Activated CD8-positive, alpha-beta memory T cell treated with anti-CD3 and anti-CD28 coated beads for 24 hours (primary cell): ENCODE measurements at regions not wholly inside any gene's neighbourhood (a gene's known extent, or its start where the extent isn't known, plus 50 kb on each side); places are given as distances from the start of the nearest gene placed in this dataset.
"Not testable (repeated sequence)": the region's sequence is repeated elsewhere in the genome, so short reads cannot be mapped to it uniquely, and the experiment has no call there.

Experiments used
- DNase-seq: peaks from one replicate; pipeline ENCODE4 v3.0.0-alpha.2; 2020

DNA sequence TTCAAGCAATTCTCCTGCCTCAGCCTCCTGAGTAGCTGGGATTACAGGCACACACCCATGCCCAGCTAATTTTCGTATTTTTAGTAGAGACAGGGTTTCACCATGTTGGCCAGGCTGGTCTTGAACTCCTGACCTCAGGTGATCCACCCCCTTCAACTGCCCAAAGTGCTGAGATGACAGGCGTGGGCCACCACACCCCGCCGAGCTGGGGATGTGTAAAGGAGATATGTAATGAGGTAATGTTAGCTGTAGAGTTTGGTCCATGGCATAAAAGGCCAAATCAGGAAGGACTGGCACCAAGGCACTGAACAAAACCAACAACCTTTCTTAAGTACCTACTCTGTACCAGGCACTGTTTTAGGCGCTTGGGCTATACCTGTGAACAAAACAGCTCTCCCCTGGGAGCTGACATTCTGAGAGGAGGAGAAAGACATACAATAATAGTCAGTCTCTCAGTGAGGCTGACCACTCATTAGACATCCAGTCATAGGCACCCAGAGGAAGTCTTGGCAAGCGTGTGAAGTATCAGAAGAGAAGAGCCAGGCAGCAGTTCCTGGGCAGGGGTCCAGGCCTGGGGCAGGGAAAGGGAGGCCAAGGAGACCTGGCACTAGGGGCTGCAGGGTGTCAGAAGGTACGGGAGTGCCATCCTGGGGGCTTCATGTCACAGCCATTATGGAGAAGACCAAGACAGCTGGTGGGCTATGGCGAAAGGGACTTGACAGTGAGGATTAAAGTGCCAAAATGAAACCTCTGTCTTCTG, 164.8 kb upstream of the DTNBP1 start:
- no peak for DNase-seq

DNA sequence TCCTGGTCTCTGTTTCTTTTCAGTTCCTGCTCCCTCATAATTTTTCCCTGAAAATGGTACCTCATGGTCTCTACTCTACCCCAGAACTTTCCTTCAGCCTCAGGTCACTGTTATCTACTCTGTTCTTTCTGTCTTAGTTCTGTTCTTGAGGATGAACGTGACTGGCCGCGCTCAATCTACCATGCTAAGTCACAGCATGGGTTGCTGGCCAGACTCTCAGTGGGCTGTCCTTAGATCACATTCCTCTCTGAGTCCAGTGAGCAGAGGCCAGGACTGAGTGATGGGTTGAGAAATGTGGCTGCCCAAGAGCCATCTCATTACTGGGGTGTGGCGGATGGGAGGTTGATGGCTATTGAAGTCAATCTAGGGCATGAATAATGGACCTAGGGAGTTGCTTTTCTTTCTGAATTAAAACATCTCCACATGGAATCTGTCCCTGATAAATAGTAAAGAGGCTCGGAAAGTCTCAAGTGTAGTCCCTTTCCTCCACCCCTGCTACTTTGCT, 164.0 kb upstream of the DTNBP1 start:
- no peak for DNase-seq

DNA sequence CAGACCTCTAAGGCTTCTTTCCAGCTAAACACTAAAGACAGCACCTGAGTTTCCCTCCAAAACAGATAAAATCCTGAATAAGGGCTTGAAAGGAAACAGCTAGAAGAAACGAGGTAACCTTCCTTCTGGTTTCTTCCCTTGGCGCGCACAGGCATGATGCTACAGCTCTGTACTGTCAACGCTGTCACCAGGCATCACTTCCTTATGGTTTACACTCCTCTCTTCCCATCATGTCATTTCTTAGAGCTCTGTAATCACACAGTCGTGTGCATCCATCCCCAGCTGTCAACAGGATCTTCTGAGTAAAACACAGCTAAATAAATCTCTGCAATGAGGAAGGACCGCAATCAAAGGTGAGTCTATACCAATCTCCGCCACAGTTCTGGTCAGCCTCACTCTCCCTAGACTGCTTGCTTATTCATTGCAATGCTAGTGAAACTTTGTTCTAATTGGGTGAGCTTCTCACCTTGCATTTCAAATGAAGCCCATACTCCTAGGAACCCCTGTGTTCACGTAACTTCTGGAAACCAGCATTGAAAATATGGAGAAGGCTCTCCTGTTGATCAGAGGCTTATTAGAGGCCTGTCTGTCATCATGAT, 162.6 kb upstream of the DTNBP1 start:
- no peak for DNase-seq

DNA sequence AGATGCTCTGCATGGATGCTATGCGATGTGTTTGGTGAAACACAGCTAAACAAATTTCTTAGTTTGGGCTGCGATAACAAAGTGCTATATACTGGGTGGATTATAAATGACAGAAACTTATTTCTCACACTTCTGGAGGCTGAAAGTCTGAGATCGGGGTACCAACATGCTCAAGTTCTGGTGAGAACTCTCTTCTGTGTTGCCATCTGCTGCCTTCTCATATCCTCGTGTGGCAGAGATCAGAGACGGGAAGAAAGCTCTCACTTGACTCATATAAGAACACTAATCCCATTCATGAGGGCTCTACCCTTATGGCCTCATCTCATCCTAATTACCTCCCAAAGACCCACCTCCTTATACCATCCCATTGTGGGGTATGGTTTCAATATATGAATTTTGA, 162.0 kb upstream of the DTNBP1 start:
- no peak for DNase-seq

DNA sequence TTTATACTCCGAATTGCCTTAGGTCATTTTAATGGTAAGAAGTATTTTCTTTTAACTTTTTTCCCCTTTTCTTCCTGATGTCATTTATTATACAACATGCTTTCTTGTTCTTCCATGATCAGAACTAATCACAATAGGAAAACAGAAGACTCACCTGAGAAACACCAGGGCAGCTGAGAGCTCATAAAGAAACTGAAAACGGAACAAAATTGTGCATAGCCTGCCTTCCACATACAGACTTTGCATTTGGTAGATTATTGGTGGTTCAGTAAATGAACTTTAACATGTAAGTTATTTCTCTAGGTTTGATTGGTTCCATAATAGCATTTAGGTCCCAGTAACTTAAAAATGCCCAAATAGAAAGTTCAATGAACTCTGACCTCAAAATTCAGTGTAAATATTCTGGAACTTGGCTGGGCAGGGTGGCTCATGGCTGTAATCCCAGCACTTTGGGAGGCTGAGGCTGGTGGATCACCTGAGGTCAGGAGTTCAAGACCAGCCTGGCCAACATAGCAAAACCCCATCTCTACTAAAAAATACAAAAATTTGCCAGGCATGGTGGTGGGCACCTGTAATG, 161.1 kb upstream of the DTNBP1 start:
- DNase-seq = no peak

DNA sequence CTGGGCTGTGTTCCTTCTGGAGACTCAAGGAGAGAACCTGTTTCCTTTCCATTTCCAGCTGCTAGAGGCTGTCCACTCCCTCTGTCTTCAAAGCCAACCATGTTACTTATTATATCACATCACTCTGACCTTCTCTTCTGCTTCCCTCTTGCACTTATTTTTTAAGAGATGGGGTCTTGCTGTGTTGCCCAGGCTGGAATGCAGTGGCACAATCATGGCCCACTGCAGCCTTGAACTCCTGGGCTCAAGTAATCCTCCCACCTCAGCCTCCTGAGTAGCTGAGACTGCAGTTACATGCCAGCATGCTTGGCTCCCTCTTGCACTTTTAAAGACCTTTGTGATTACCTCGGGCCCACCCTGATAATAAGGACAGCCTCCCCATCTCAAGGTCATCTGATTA, 160.0 kb upstream of the DTNBP1 start:
- no peak for DNase-seq

DNA sequence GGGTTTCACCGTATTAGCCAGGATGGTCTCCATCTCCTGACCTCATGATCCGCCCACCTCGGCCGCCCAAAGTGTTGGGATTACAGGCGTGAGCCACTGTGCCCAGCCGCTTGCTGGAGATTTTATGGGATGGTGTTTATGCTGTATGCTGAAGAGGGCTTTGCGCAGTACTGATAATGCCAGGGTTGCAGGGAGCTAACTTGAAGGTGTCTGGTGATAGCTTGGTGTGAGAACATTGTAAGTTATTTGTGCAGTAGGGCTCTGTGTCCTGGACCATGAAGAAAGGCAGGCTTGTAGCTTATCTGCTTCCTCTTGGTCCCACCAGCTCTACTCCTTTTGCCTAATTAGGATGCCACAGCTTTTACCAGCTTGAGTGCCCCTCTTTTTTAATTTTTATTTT, 157.0 kb upstream of the DTNBP1 start:
- DNase-seq = no peak

DNA sequence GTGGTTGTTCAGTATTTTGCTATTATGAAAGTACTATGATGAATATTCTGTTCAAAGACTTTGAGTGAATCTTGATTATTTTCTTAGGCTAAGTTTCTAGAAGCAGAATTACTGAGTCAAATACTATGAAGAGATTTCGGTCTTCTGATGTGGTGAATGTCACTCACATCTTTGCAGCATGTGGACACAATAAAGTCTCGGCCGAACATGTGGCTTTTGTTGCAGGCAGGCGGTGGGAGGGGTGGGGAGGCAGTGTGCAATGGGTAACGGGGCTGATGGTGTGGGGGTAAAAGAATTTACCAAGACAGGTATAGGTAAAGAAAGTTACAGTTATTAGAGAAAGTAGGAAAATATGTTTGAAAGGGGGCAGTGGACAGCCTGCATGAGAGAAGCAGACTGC, 156.4 kb upstream of the DTNBP1 start:
- no peak for DNase-seq

DNA sequence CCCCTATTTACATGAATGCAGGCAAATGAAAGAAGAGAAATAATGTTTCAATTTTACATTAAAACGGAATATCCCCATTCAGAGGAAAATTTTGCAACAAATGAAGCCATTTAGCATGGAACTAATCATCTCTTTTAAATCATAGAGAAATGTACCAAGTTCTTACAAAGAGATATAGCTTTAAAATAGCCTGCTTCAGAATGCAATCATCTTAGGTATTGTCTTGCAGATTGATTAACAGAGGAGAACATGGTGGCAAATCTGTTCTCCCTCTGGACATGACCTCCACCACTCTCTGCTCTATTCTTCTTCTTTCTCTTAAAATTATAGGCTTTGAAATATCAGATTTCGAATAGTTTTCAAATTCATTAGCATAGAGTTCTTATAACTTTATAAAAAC, 155.7 kb upstream of the DTNBP1 start:
- no peak for DNase-seq

DNA sequence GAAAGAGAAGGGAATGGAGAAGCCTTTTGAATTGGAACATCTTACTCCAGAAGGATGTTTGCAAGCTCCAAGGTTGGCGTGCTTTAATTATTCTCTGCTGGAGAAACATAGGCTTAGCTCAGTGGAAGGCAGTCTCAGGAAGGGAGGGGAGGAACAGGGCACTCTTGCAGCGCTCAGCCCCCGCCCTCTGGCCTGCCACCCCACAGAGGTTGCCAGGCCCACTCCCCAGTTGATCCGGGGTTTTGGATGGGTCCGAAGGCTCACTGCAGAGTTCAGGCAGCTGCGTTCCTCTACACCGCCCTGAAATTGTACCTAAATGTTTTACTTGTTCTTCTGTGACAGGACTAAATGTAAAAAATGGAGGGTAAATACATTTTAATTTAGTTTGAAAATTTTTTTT, 155.2 kb upstream of the DTNBP1 start:
- no peak for DNase-seq

DNA sequence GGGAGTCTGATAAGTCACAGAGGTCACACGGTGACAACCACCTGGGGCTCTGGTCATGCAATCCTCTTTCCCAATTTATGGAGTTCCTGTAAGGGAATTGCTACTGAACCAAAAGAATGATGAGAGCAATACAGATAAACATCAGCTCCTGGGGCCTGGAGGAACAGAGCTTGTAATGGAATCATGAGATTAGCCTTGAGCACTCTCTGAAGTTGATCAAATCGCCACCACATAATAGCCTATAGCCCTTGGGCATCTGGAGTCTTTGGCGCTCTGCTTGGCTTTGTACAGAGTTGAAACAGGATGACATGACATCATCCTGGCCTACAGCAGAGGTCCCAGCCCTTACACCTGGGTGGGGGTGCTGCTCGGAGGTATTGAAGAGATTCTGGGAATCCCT, 154.3 kb upstream of the DTNBP1 start:
- DNase-seq = no peak

DNA sequence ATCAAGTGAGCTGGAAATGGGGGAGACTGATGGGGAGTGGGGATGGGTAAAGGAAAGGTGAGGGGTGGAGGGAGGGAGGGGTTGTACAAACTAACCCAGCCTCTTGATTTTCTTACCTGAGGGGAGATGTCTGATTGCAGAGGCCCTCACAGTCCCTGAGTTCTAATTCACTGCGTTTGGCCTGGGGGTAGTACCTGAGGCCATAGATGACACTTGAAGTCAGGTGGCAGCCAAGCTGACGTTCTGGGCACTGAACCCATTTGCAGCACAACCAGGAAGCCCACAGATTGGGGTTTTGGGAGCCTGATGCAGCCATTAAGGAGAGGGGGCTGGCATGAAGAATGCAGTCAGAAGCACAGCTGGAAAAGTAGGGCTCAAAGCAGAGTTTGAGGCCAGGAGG, 153.8 kb upstream of the DTNBP1 start:
- no peak for DNase-seq

DNA sequence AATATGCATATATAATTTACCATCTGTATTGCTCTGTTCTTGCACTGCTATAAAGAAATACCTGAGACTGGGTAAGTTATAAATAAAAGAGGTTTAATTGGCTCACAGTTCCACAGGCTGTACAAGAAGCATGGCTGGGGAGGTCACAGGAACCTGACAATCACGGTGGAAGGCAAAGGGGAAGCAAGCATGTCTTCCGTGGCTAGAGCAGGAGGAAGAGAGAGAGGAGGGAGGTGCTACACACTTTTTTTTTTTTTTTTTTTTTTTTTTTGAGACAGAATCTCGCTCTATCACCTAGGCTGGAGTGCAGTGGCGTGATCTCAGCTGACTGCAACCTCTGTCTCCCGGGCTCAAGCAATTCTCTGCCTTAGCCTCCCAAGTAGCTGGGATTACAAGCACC, 150.9 kb upstream of the DTNBP1 start:
- DNase-seq = not testable (repeated sequence)

DNA sequence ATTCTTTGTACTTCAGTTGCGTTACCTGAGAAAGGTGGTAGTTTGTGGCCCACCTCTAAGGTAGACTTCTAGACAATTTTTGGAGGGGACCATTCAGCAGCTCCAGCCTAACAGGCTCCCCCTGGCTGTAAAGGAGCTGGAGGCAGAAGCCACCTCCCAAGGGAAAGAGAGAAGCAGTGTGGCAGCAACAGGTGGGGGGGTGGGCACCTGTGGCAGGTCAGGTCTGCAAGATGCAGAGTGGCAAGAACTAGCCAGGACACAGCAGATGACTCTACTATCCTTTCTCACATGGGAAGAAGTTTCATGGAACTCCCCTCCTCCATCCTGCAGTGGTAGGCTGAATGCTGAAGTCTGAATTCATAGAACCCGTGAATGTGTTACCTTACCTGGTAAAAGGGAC, 148.3 kb upstream of the DTNBP1 start:
- DNase-seq = no peak

DNA sequence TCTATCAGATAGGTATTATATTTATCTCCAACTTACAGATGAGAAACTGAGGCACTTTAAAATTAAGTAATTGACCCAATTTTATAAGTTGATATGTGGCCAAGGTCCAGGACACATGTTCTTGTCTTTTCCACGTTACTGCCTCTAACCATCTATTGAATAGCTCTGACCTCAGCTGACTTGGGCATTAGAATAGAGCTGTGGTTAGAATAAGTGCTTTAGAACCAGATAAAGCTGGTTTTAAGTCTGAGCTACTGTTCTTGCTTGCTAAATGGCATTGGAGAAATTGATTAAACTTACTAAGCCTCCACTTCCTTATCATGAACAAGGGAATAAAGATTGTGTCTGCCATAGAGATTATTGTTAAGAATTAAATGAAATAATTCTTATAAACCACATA, 147.8 kb upstream of the DTNBP1 start:
- no peak for DNase-seq

DNA sequence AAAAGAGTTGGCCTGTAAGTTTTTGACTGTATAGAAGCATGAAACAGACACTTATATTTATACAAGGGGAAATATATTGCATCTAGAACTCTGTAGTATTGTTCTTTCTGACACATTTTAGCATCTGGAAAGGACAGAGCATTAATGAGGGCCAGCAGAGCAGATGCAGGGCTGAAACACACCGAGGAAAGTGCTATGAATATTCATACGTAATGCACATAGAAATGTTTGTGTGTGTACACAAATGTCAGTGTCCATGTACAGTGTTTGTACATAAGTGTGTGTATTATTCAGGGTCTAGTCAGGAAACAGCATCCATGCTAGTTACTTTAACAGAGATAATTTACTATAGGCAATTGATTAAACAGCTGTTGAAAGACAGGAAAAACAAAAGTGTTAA, 146.5 kb upstream of the DTNBP1 start:
- DNase-seq = no peak

DNA sequence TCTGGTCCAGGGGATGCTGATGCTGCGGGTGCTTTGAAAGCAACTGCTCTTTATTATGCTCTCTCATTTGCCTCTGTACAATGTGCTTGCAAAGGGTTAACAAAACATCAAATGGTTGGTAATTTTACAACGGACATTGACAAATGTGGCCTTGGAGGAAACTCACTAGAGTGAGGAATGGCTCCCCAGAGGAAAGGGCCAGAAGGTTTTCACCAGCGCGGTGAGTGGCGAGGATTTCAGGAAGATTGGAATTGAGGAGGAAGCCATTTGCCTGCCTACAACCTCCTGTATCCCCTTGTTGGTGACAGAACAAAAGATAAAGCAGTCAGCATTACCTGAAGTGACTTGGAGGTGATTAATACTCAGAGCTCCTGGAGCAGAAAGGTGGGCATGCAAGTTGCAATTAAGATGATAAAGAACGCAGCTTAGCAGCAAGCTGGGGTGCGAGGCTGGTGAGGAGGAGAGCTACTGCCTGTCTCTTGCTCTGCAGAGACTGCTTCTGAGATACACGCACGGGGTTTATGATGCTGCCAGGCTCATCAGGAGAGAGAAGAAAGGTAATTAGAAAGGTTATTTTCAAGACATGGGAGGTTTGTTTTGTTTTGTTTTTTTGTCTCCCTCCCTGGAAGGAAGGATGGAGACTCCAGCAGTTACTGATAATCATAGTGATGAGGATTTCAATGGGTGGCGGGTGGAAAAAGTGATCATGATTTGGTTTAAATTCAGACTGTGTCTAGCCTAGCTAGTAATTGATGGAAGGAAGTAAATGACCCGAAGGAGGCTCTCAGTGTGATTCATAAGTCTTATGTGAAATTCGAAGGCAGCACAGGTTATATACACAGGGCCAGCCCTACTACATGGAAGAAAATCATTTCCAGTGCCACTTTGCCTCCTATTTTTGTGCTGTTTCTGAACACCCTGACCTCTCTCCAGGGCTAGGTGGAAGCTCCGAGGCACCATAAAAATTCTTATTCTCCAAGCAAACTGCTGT, 141.6 kb upstream of the DTNBP1 start:
- no peak for DNase-seq

DNA sequence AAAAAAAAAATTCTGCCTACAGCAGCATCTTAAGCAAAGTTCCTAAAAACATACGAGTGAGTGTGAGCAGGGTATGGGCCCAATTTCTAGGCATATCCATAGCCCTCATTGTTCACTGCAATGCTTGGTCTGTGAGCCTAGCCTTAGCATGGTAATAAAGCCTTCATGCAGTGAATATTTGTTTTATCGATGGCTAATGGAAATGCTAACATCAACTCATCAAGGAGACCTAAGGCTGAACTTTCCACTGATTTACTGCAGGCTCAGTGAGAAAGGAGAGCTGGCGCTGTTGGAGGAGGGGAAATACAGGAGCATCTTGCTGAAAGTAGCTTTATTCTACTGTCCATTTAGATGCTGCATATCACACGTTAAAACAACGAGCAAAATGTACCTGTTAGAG, 139.6 kb upstream of the DTNBP1 start:
- DNase-seq = no peak

DNA sequence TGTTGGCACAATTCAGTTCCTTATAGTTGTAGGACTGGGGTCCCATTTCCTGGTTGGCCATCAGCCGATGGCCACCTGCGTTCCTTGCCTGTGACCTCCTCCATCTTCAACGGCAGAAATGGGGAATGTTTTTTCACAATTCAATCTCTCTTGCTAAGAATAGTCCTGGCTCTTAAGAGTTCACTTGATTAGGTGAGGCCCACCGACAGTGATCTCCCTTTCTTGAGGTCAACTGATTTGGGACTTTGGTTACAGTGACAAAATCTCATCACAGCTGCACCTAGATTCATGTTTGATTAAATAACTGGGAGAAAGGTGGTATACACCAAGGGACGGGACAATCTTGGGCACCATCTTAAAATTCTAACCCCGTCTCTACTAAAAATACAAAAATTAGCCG, 139.1 kb upstream of the DTNBP1 start:
- no peak for DNase-seq

DNA sequence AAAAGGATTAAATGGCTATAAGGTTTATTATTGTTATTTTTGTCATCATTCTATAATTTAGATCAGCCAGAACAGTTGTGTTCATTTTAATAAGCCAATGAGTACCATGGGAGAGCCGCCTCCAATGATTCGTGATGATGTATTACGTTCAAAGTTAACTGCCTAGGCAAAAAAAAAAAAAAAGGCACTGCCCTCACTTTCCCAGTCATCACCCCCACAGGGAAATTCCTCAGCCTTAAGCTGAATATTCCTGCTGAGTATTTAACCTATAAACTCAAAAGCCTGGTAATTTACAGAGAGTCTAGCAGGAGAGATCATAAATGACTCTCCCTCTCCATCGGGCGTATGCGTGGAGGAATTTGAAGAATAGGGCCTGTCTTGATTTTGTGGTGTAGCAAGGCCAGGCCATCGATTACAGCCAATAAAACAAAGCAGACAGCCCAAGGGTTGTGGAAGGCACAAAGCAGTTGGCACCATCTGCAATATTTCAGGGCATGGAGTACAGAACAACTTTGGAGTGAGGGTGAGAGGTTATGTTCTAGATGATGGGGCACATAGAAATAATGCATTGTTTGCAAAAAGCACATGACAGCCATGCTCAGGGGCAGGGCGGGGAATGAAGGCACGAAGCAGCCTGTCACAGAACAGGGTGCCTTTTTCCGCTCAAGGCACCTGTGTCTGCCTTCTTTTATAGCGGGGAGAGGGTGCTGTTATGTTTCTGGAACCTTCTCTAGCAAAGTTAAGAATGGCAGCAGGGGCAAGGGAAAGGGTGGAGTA, 138.2 kb upstream of the DTNBP1 start:
- no peak for DNase-seq

DNA sequence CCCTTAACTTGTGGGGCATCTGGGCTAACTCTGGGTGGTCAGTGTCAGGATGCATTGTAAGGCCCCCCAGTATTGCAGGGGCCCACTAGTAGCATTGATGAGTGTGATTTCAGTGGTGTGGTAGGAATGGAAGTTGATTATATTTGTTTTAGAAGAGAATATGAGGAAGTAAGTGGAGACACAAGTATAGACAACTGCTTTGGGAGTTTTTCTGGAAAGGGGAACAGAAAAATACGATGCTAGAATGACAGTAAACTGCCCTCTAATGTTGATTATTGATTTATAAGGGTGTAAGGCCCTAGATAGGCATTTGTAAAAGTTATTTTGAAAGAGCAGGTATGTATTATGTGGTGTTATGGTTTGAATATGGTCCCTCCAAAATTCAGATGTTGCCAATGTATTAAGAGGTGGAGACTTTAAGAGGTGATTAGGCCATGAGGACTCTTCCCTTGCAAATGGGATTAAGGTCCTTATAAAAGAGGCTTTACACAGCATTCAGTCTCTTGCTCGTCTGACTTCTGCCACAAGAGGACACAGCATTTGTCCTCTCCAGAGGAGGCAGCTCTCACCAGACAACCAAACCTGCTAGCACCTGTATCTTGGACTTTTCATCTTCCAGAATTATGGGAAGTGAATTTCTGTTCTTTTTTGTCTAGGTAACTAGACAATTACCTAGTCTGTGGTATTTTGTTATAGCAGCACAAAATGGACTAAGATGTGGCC, 135.9 kb upstream of the DTNBP1 start:
- DNase-seq = no peak

DNA sequence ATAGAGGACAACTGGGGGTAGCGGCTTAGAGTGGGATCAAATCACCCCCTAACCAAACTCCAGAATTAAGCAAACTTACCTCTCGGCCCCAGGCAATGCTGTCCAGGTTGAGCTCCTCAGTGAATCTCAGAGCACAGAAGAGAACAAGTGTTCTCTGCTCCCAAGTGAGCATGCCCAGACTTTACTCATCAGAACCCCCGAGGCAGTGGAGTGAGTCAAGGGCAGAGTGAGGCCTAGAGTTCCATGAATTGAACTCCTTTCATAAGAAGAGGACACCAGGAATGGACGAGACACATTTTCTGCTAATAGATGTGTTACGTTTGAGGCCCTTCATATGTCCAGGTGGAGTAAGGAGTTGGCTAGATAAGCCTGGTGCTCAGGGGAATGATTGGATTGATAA, 134.0 kb upstream of the DTNBP1 start:
- DNase-seq = no peak
